GM18909 (cell line): ENCODE measurements at regions not wholly inside any gene's neighbourhood (a gene's known extent, or its start where the extent isn't known, plus 50 kb on each side); places are given as distances from the start of the nearest gene placed in this dataset.

Source experiments
- ATAC-seq: cut with Tn5 transposase; IDR thresholded peaks from one replicate; pipeline ENCODE4 v1.9.1; 2021; ENCODE audit warnings: mild to moderate bottlenecking; ENCODE audit not compliant: unreplicated experiment, poor library complexity

- ATAC-seq: no peak
Observed at GRCh38 chr11:15884141-15884540, 472.2 kb downstream of the SOX6 start.

GRCh38 chr11:15884777-15885540 lies 471.4 kb downstream of the SOX6 start:
- ATAC-seq: no peak

- no peak for ATAC-seq
Observed at GRCh38 chr11:15885854-15886253, 470.5 kb downstream of the SOX6 start.

- no peak for ATAC-seq
Observed at GRCh38 chr11:15886299-15886698, 470.0 kb downstream of the SOX6 start.

- ATAC-seq: no peak
Observed at GRCh38 chr11:15886866-15887265, 469.5 kb downstream of the SOX6 start.

- ATAC-seq: no peak
Observed at GRCh38 chr11:15888556-15889345, 467.6 kb downstream of the SOX6 start.

GRCh38 chr11:15889363-15890030 lies 466.8 kb downstream of the SOX6 start:
- no peak for ATAC-seq

- ATAC-seq: no peak
Observed at GRCh38 chr11:15890031-15890713, 466.2 kb downstream of the SOX6 start.

GRCh38 chr11:15893080-15893492 lies 463.3 kb downstream of the SOX6 start:
- no peak for ATAC-seq

GRCh38 chr11:15896026-15896425 lies 460.3 kb downstream of the SOX6 start:
- no peak for ATAC-seq

GRCh38 chr11:15896530-15896929 lies 459.8 kb downstream of the SOX6 start:
- no peak for ATAC-seq

- ATAC-seq: no peak
Observed at GRCh38 chr11:15897211-15897960, 459.0 kb downstream of the SOX6 start.

- no peak for ATAC-seq
Observed at GRCh38 chr11:15901054-15901453, 455.3 kb downstream of the SOX6 start.

- ATAC-seq: no peak
Observed at GRCh38 chr11:15901790-15902189, 454.6 kb downstream of the SOX6 start.

- ATAC-seq: no peak
Observed at GRCh38 chr11:15903246-15903645, 453.1 kb downstream of the SOX6 start.

GRCh38 chr11:15905366-15906104 lies 450.8 kb downstream of the SOX6 start:
- no peak for ATAC-seq

GRCh38 chr11:15906481-15907035 lies 449.8 kb downstream of the SOX6 start:
- no peak for ATAC-seq

GRCh38 chr11:15907806-15908205 lies 448.5 kb downstream of the SOX6 start:
- no peak for ATAC-seq
